HS-27A (cell line): ENCODE measurements at regions not wholly inside any gene's neighbourhood (a gene's known extent, or its start where the extent isn't known, plus 50 kb on each side); places are given as distances from the start of the nearest gene placed in this dataset.

Experiments
- DNase-seq: peaks from one replicate; pipeline ENCODE4 v3.0.0-alpha.2; 2012; ENCODE audit warnings: low read depth, missing footprints

- DNase-seq: no peak
These were observed 143.6 kb upstream of the SLITRK3 start for GRCh38 chr3:165339753-165340152.

DNA sequence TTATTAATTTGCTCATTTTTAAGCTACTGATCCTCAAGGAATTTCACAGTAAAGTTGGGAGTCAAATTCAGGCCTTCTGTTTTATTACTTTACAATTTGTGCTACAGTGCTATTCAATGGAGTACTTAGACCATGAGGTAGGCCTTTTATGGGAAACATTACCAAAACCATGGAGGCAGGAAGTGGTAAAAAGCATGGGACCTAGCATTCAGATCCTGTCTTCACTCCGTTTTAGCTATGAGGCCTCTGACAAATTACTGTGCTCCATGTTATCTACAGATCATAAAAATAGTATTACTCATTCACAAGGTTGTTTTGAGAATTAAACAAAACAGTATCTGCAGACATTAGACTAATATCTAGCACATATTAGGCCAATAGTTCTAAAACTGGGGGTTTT lies 140.6 kb upstream of the SLITRK3 start:
- no peak for DNase-seq
